GM23338 (cell line): ENCODE measurements at regions not wholly inside any gene's neighbourhood (a gene's known extent, or its start where the extent isn't known, plus 50 kb on each side); places are given as distances from the start of the nearest gene placed in this dataset.

Experiments used
- ATAC-seq: fragments of 200-7000 bp; cut with Tn5 transposase; 3 replicates; pipeline ENCODE4 v1.9.1; 2020
- DNase-seq: peaks from one replicate; pipeline ENCODE4 v3.0.0-alpha.2; 2015; ENCODE audit warnings: low spot score
- H2AFZ ChIP-seq: fragments of 200-600 bp; sonication (generic); 2 replicates; pipeline ENCODE4 v1.8.0; 2016; ENCODE audit warnings: antibody characterized with exemption, mild to moderate bottlenecking, moderate library complexity
- H3F3A ChIP-seq: fragments of 200-600 bp; sonication (generic); replicated peaks from 2 replicates; pipeline ENCODE4 v1.8.0; 2017; ENCODE audit warnings: antibody characterized with exemption, mixed run types, low read depth
- H3K27ac ChIP-seq: fragments of 200-600 bp; sonication (generic); 2 replicates; pipeline ENCODE4 v1.6.1; 2016; ENCODE audit warnings: low read depth
- H3K27me3 ChIP-seq: fragments of 200-600 bp; sonication (generic); 2 replicates; pipeline ENCODE4 v1.8.0; 2016; ENCODE audit warnings: mild to moderate bottlenecking, mixed run types, moderate library complexity; ENCODE audit not compliant: insufficient read depth
- H3K36me3 ChIP-seq: fragments of 200-600 bp; sonication (generic); 2 replicates; pipeline ENCODE4 v1.8.0; 2016; ENCODE audit warnings: mild to moderate bottlenecking; ENCODE audit not compliant: insufficient read depth
- H3K4me1 ChIP-seq: fragments of 200-600 bp; sonication (generic); 2 replicates; pipeline ENCODE4 v1.8.0; 2016; ENCODE audit warnings: mild to moderate bottlenecking, moderate library complexity; ENCODE audit not compliant: insufficient read depth
- H3K4me2 ChIP-seq: fragments of 200-600 bp; sonication (generic); 2 replicates; pipeline ENCODE4 v1.7.1; 2017; ENCODE audit warnings: mixed run types
- H3K4me3 ChIP-seq: fragments of 200-600 bp; sonication (generic); 2 replicates; pipeline ENCODE4 v1.6.1; 2016; ENCODE audit warnings: mixed run types
- H3K79me2 ChIP-seq: fragments of 200-600 bp; sonication (generic); replicated peaks from 2 replicates; pipeline ENCODE4 v1.8.0; 2017; ENCODE audit warnings: mild to moderate bottlenecking; ENCODE audit not compliant: insufficient read depth
- H3K9me2 ChIP-seq: fragments of 200-600 bp; sonication (generic); 2 replicates; pipeline ENCODE4 v1.8.0; 2017; ENCODE audit not compliant: insufficient read depth
- H4K20me1 ChIP-seq: fragments of 200-600 bp; sonication (generic); replicated peaks from 2 replicates; pipeline ENCODE4 v1.8.0; 2017; ENCODE audit warnings: mild to moderate bottlenecking; ENCODE audit not compliant: insufficient read depth
- H3K27ac Mint-ChIP-seq: 2 replicates; pipeline ENCODE4 v1.8.0; 2020; ENCODE audit warnings: inconsistent platforms, mild to moderate bottlenecking, moderate library complexity, mixed read lengths
- H3K27me3 Mint-ChIP-seq: 3 replicates; pipeline ENCODE4 v1.8.0; 2022; ENCODE audit warnings: low read depth, mild to moderate bottlenecking, moderate library complexity, mixed read lengths, inconsistent platforms; ENCODE audit not compliant: insufficient read depth, poor library complexity
- H3K36me3 Mint-ChIP-seq: 3 replicates; pipeline ENCODE4 v1.8.0; 2021; ENCODE audit warnings: low read depth, mild to moderate bottlenecking, inconsistent platforms, moderate library complexity, mixed read lengths
- H3K4me1 Mint-ChIP-seq: 3 replicates; pipeline ENCODE4 v1.8.0; 2020; ENCODE audit warnings: mild to moderate bottlenecking, inconsistent platforms, mixed read lengths
- H3K4me3 Mint-ChIP-seq: 3 replicates; pipeline ENCODE4 v1.8.0; 2021; ENCODE audit warnings: moderate library complexity, mild to moderate bottlenecking, inconsistent platforms, mixed read lengths
- H3K9me3 Mint-ChIP-seq: 3 replicates; pipeline ENCODE4 v1.8.0; 2020; ENCODE audit warnings: moderate library complexity, mild to moderate bottlenecking, inconsistent platforms, mixed read lengths
- CREB1 ChIP-seq: fragments of 250-450 bp; sonication (Bioruptor Pico); IDR thresholded peaks from 2 replicates; pipeline ENCODE4 v1.5.0; 2020; ENCODE audit warnings: low read depth, mild to moderate bottlenecking, moderate library complexity
- EZH2phosphoT487 ChIP-seq: fragments of 200-600 bp; sonication (generic); IDR thresholded peaks from one replicate; pipeline ENCODE4 v1.8.1; 2018; ENCODE audit warnings: antibody characterized with exemption; ENCODE audit not compliant: unreplicated experiment
- NANOG ChIP-seq: IDR thresholded peaks from 2 replicates; pipeline ENCODE4 v1.6.1; 2016; ENCODE audit warnings: antibody characterized with exemption, borderline replicate concordance
- ZNF114 ChIP-seq: fragments of 250-450 bp; sonication (Bioruptor Pico); IDR thresholded peaks from 2 replicates; pipeline ENCODE4 v1.5.0; 2020; ENCODE audit warnings: mild to moderate bottlenecking, moderate library complexity
- TF ChIP-seq, protein P1 (sequence below): IDR thresholded peaks from 2 replicates; pipeline ENCODE4 v1.6.1; 2016; ENCODE audit warnings: antibody characterized with exemption
- TF ChIP-seq, protein P2 (sequence below): IDR thresholded peaks from one replicate; pipeline ENCODE4 v1.6.1; 2018; ENCODE audit warnings: antibody characterized with exemption; ENCODE audit not compliant: unreplicated experiment
- TF ChIP-seq, protein P3 (sequence below): fragments of 250-450 bp; sonication (Bioruptor Pico); IDR thresholded peaks from 2 replicates; pipeline ENCODE4 v1.5.0; 2020; ENCODE audit warnings: mild to moderate bottlenecking, moderate library complexity

DNA sequence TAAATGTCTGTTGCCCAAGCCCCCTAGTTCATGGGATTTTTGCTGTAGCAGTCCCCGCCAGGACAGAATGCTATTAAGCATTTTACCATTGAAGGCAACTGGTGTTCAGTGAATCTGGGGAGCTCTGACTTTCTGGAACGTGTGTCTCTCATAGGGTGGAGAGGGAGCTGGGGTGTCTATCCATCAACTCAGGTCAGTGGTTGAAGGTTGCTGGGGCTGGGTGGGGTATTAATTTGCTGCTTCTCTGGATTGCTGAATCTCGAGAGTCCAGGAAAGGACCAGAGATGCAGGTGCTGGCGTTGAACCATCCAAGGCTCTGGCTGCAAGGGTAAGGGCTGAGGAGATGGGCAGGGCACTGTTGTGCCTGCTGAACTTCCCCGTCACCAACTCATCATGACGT, 66.8 kb upstream of the NCK2 start:
- H3K27me3 Mint-ChIP-seq, result no peaks in the 10 kb centered on the region
- ATAC-seq, result no peak

More for the DNA sequence above, 66.8 kb upstream of the NCK2 start:
- DNase-seq, result no peak
- no peaks in the 10 kb centered on the region for H3K9me2 ChIP-seq
- no peak overlapping the region for H3K4me2 ChIP-seq
- no peak overlapping the region for H2AFZ ChIP-seq
- Mint-ChIP-seq H3K27ac (no peak overlapping the region), H3K4me3 (no peak overlapping the region), H3K36me3 (no peaks in the 10 kb centered on the region), H3K9me3 (no peaks in the 10 kb centered on the region), H3K4me1 (peaks cover 5% of the 10 kb centered on the region; the same call in 2 of the 3 replicates)
- H3K4me3 ChIP-seq, result no peak overlapping the region
- H3F3A ChIP-seq, result no peaks in the 10 kb centered on the region
- no peaks in the 10 kb centered on the region for H3K36me3 ChIP-seq
- no peaks in the 10 kb centered on the region for H3K27me3 ChIP-seq
- H3K79me2 ChIP-seq, result no peaks in the 10 kb centered on the region
- TF ChIP-seq EZH2phosphoT487, result no peak
- TF ChIP-seq CREB1 (CRISPR knock-in tag), result no peak
- TF ChIP-seq, protein P1, sequence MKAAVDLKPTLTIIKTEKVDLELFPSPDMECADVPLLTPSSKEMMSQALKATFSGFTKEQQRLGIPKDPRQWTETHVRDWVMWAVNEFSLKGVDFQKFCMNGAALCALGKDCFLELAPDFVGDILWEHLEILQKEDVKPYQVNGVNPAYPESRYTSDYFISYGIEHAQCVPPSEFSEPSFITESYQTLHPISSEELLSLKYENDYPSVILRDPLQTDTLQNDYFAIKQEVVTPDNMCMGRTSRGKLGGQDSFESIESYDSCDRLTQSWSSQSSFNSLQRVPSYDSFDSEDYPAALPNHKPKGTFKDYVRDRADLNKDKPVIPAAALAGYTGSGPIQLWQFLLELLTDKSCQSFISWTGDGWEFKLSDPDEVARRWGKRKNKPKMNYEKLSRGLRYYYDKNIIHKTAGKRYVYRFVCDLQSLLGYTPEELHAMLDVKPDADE, result no peak
- TF ChIP-seq NANOG, result no peak
- TF ChIP-seq, protein P2, sequence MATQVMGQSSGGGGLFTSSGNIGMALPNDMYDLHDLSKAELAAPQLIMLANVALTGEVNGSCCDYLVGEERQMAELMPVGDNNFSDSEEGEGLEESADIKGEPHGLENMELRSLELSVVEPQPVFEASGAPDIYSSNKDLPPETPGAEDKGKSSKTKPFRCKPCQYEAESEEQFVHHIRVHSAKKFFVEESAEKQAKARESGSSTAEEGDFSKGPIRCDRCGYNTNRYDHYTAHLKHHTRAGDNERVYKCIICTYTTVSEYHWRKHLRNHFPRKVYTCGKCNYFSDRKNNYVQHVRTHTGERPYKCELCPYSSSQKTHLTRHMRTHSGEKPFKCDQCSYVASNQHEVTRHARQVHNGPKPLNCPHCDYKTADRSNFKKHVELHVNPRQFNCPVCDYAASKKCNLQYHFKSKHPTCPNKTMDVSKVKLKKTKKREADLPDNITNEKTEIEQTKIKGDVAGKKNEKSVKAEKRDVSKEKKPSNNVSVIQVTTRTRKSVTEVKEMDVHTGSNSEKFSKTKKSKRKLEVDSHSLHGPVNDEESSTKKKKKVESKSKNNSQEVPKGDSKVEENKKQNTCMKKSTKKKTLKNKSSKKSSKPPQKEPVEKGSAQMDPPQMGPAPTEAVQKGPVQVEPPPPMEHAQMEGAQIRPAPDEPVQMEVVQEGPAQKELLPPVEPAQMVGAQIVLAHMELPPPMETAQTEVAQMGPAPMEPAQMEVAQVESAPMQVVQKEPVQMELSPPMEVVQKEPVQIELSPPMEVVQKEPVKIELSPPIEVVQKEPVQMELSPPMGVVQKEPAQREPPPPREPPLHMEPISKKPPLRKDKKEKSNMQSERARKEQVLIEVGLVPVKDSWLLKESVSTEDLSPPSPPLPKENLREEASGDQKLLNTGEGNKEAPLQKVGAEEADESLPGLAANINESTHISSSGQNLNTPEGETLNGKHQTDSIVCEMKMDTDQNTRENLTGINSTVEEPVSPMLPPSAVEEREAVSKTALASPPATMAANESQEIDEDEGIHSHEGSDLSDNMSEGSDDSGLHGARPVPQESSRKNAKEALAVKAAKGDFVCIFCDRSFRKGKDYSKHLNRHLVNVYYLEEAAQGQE, result no peak
- TF ChIP-seq, protein P3, sequence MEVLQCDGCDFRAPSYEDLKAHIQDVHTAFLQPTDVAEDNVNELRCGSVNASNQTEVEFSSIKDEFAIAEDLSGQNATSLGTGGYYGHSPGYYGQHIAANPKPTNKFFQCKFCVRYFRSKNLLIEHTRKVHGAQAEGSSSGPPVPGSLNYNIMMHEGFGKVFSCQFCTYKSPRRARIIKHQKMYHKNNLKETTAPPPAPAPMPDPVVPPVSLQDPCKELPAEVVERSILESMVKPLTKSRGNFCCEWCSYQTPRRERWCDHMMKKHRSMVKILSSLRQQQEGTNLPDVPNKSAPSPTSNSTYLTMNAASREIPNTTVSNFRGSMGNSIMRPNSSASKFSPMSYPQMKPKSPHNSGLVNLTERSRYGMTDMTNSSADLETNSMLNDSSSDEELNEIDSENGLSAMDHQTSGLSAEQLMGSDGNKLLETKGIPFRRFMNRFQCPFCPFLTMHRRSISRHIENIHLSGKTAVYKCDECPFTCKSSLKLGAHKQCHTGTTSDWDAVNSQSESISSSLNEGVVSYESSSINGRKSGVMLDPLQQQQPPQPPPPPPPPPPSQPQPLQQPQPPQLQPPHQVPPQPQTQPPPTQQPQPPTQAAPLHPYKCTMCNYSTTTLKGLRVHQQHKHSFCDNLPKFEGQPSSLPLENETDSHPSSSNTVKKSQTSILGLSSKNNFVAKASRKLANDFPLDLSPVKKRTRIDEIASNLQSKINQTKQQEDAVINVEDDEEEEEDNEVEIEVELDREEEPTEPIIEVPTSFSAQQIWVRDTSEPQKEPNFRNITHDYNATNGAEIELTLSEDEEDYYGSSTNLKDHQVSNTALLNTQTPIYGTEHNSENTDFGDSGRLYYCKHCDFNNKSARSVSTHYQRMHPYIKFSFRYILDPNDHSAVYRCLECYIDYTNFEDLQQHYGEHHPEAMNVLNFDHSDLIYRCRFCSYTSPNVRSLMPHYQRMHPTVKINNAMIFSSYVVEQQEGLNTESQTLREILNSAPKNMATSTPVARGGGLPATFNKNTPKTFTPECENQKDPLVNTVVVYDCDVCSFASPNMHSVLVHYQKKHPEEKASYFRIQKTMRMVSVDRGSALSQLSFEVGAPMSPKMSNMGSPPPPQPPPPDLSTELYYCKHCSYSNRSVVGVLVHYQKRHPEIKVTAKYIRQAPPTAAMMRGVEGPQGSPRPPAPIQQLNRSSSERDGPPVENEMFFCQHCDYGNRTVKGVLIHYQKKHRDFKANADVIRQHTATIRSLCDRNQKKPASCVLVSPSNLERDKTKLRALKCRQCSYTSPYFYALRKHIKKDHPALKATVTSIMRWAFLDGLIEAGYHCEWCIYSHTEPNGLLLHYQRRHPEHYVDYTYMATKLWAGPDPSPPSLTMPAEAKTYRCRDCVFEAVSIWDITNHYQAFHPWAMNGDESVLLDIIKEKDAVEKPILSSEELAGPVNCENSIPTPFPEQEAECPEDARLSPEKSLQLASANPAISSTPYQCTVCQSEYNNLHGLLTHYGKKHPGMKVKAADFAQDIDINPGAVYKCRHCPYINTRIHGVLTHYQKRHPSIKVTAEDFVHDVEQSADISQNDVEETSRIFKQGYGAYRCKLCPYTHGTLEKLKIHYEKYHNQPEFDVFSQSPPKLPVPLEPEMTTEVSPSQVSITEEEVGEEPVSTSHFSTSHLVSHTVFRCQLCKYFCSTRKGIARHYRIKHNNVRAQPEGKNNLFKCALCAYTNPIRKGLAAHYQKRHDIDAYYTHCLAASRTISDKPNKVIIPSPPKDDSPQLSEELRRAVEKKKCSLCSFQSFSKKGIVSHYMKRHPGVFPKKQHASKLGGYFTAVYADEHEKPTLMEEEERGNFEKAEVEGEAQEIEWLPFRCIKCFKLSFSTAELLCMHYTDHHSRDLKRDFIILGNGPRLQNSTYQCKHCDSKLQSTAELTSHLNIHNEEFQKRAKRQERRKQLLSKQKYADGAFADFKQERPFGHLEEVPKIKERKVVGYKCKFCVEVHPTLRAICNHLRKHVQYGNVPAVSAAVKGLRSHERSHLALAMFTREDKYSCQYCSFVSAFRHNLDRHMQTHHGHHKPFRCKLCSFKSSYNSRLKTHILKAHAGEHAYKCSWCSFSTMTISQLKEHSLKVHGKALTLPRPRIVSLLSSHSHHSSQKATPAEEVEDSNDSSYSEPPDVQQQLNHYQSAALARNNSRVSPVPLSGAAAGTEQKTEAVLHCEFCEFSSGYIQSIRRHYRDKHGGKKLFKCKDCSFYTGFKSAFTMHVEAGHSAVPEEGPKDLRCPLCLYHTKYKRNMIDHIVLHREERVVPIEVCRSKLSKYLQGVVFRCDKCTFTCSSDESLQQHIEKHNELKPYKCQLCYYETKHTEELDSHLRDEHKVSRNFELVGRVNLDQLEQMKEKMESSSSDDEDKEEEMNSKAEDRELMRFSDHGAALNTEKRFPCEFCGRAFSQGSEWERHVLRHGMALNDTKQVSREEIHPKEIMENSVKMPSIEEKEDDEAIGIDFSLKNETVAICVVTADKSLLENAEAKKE (CRISPR knock-in tag), result no peak
- TF ChIP-seq ZNF114, result no peak
- no peak overlapping the region for H3K27ac ChIP-seq
- H4K20me1 ChIP-seq, result no peaks in the 10 kb centered on the region
- H3K4me1 ChIP-seq, result no peaks in the 10 kb centered on the region
